Fibroblast of lung (primary cell): ENCODE measurements at regions not wholly inside any gene's neighbourhood (a gene's known extent, or its start where the extent isn't known, plus 50 kb on each side); places are given as distances from the start of the nearest gene placed in this dataset.

Experiments used
- CTCF ChIP-seq, 2 donors: IDR thresholded peaks in 1 of 2; conservative IDR thresholded peaks in 1 of 2; 1 replicate in 1 of 2; 2 replicates in 1 of 2; pipeline ENCODE4 v1.5.1; 2011 to 2012; ENCODE audit warnings: low read length in 2 of 2, control low read depth in 1 of 2, inconsistent platforms in 1 of 2, low read depth in 1 of 2, mild to moderate bottlenecking in 1 of 2
- EZH2 ChIP-seq: IDR thresholded peaks from 2 replicates; pipeline ENCODE4 v1.5.1; 2012; ENCODE audit warnings: low read length, control low read depth, mild to moderate bottlenecking; ENCODE audit errors: missing control alignments

- TF ChIP-seq CTCF (conservative IDR thresholded peaks at IDR 0.05 in 1 of 2, IDR thresholded peaks at IDR 0.05 in 1 of 2; ENCODE audit: low read depth in 1 of 2, low read length in 2 of 2): no peak
- no peak for TF ChIP-seq EZH2
Observed at GRCh38 chr13:47519626-47520025, 481.4 kb downstream of the SUCLA2 start.
